ENCODE measurements at regions not wholly inside any gene's neighbourhood (a gene's known extent, or its start where the extent isn't known, plus 50 kb on each side); places are given as distances from the start of the nearest gene placed in this dataset.
"Not testable (repeated sequence)": the region's sequence is repeated elsewhere in the genome, so short reads cannot be mapped to it uniquely, and the experiment has no call there.

DNA sequence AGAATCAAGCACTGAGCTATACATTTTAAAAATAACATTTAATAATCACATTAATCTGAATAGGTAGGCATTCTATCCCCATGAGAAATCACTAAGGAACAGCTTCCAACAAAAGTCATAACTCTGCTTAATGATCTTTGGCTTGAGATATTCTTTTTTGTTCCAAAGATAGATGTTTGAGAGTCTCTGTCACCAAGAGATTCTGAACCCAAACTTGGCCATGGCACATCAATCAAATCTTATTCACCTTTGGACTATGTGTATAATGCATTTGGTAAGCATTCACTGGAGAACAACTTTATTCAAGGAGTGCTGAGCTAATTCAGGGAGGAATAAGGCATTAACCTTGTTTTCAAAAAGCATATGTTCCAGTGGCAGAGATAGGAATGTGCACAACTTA lies 743.3 kb downstream of the SLC4A3 start:
- DNase-seq: no peak

DNA sequence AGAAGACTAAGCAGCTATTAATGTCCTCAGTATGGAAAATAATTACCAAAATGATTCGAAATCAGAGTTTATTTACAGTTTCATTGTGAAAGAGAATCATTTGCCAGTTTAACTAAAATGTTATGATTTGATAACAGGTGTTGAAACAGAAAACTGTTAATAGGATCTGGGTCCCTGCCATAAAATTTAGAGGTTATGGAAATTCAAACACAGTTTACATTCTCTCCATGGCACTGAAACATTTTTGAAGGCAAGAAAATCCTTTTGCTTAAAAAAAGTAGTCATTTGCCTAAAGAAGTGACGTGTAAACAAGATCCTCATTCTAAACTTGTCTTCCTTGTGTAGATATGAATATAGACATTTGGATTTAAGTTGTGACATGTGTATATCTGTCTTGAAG lies 743.8 kb downstream of the SLC4A3 start:
- DNase-seq: no peak

DNA sequence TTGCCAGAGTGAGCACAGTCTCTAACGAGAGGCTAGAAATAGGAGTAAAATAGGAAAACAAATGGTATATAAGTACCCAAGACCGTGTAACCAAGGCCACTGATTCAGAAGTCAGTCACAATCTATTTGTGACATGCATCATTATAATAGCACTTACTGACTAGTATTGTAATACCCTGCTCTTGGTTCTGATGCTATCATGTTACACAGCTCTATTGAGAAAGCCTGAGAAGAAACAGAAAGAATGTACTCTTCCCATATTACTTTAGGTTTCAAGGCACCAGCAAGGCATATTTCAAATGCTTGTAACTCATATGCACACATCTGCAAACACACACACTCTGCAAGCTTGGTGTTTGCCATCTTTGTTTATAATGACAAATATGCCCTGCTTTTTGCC lies 746.4 kb downstream of the SLC4A3 start:
- no peak for DNase-seq

DNA sequence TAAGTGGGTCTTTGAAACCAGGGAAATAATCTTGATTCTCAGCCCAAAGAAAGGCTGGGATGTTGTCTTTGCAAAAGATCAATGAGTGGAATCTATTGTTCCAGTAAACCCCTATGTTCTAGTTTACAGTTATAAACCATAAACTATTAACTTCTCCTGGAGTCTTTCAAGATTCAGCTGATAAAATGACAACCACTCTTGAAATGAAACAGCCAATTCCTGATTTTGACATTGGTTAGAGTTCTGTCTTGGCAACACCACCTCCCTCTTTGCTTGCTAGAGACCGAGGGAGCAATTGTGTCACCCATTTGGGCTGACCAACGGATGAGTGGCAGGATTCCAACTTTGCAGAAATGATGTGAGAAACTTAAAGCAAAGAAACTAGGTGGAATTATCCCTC lies 746.9 kb downstream of the SLC4A3 start:
- DNase-seq: no peak

DNA sequence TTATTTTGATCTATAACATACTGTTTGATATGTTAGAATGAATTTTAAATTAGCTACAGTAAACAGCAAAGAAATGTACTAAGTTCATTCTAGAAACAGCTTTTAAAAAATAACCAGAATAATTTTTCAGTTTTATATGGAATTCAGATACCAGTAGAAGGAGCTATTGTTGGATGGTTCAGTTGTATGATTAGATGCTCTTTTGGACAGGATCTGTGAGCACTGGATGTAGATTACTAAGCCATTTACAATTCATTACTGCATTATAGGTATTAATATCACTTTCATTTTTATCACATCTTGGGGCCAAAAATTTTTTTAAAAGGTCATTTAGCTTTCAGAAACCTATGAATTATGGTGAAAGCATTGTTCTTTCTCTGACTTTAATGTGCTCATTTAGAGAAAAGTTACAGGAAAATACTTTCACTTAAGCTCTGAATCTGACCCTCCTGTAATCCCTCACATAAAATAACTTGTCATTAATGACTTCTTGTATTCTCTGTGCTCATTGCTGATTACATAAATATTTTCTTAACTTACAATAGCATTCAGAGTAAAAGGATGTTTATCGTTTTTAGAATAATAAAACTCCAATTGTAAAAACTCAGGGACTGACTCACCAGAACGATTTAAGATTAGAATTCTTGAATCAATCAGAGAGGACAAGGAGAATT lies 750.2 kb downstream of the SLC4A3 start:
- no peak for DNase-seq

GRCh38 chr2:220387758-220388157 lies 760.3 kb downstream of the SLC4A3 start:
- not testable (repeated sequence) for DNase-seq

- no peak for DNase-seq
Measured at GRCh38 chr2:220393711-220394110, 766.3 kb downstream of the SLC4A3 start.

DNA sequence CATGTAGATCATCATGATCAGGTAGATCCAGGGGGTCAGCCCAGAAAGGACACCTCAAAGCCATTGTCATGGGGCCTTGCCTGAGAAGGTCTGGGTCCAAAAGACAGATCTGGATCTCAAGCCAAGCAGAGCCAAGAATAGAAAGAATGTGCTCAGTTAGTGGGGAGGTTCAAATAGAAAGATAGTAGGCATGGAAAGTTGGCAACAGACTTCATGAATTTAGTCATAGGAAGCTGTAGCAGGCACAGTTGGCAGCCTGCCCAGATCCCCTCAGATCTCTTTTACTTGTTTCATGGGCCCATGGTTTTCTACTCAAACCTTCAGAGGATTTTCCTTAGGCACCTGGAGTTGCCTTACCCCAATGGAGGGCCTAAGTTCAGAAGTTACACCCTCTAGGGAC lies 767.0 kb downstream of the SLC4A3 start:
- DNase-seq: no peak

DNA sequence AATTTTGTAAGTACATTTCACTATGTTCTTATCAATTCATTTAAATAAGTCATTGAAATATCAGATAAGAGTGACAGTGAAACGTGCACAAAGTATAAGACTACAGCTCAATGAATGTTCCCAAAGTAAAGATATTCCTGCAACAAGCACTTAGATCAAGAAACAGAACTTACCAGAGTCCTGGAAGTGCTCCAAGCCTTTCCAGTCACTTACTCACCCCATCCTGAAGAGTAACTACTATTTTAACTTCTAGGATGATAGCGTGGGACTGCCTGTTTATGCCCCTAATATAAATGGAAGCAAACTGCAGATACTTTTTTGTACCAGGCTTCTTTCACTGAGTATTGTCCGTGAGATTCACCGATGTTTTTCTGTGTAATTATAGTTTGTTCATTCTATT lies 768.9 kb downstream of the SLC4A3 start:
- no peak for DNase-seq

- DNase-seq: no peak
Measured at GRCh38 chr2:220410296-220410695, 782.9 kb downstream of the SLC4A3 start.

- DNase-seq: no peak
Measured at GRCh38 chr2:220417503-220417902, 790.1 kb downstream of the SLC4A3 start.

GRCh38 chr2:220419647-220420046 lies 792.2 kb downstream of the SLC4A3 start:
- DNase-seq: no peak

DNA sequence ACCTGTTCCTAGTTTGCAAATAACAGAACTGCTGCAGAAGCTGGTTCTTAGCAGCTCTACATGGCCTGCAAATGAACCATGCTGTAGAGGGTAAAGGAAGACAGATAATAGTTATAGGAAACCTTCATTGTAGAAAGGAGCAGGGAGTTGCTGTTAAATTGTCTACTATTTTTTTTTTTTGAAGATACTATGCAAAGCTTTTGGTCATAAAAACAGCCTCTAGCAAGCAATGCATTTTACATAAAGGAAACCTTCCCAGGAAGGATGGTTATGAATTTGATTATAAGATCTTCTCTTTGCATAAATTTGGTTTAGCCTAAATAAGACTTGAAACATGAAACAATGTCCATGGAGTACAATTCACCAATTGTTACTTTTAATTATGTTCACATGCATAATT lies 793.4 kb downstream of the SLC4A3 start:
- no peak for DNase-seq

DNA sequence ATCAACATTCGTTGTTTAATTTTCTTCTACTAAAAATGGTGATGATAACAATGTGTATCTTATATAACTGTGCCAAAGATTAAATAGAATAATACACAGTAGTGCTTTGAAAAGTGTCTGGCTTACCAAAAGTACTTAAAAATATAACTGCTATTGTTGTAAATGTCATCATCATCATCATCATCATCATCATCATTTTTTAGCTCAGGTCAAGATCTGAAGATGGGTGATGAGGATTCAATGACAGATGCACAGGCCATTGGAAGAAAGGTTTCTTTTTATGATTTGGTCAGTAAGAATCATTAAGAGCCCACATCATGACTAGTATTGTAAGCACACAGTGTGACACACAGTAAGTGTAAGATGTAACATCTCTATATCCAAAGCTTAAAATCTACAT lies 795.2 kb downstream of the SLC4A3 start:
- no peak for DNase-seq

DNA sequence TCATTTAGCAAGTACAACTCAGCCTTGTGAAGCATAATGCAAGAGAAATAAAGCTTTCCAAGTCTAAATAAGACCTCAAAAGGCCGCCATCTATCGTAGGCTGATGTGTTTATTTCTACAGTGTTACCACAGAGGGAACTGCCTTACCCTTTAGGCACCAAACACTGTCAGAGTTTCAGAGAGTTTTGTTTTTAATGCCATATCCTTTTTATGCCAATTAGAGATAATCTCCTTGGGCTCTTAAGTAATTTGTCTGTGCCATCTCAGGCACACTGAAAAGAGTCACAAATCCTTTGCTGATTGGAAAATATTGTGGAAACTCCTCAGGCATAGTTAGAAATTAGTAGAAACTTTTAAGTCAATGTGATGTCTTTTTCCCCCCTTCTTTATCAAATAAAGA lies 797.1 kb downstream of the SLC4A3 start:
- DNase-seq: no peak

DNA sequence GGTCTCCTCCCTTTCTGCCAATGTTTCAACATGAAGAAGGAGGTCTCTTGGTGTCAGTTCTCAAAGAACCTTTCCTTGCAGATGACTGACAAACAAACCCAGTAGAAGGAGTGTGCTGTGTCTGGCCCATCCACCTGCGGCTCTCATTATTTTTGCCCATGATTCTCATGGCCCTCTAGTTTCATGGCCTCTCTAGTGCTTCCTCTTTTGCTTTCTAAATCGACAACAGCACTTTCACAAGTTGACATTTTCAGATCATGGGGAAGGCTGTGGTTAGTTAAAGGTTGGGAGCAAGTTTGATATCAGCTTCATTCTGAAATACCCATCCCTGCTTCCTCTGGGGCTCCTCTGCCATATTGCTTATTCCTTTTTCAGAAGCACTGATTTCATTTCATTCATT lies 805.2 kb downstream of the SLC4A3 start:
- no peak for DNase-seq

GRCh38 chr2:220433131-220433530 lies 805.7 kb downstream of the SLC4A3 start:
- DNase-seq: no peak

- DNase-seq: no peak
Measured at GRCh38 chr2:220434385-220434784, 807.0 kb downstream of the SLC4A3 start.

GRCh38 chr2:220437938-220438337 lies 810.5 kb downstream of the SLC4A3 start:
- no peak for DNase-seq

DNA sequence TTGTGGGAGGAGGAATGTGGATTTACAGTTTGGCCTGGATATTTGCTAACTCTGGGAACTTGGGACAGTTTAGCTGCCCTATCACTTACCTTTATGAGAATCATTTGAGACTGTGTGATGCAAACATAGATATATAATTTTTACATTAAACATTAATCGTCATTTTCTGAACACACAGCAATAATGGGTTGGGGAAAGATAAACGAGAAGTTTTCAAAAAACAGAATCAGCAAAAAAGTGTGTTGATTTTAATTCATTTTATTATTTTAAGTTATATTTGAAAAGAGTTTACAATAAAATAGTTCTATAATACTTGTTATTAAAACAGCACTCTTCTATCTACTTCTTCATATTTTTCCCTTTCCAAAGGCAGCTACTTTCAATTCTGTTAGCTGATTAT lies 813.3 kb downstream of the SLC4A3 start:
- no peak for DNase-seq

DNA sequence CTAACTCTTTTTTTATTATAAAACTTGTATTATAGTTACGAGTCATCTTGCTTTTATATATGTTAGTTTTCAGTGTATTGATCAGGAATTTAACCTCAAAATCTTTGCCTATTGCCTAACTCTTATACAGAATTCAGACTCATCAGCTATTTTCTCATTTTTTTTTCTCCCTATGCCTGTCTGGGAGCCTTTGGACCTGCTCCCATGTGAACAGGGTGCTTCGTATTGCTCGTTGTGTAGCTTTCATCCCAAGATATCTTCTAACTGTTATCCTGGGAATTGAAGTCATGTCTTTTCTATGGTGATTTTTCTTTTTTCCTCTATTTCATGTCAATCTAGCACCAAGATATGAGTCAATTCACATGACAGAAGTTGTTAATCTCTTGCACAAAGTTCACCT lies 814.0 kb downstream of the SLC4A3 start:
- DNase-seq: no peak

DNA sequence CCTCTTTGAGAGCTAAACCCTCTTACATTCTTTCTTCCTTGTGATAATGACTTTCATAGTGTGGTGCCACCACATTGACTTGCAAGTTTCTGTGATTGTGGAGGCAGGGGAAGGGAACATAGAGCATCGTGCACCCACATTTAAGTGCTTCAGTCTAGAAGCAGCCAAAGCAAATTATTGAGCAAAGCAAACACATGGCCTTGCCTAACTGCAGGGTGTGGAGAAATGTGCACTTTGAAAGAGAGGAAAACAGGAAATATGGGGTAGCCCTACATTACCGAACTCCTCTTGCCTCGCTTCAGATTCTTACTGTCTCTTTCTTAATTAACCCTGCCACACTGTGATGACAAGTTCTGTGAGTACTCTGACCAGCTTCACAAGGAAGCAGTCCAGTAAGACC lies 814.6 kb downstream of the SLC4A3 start:
- DNase-seq: no peak

GRCh38 chr2:220445429-220446105 lies 818.1 kb downstream of the SLC4A3 start:
- DNase-seq: no peak

DNA sequence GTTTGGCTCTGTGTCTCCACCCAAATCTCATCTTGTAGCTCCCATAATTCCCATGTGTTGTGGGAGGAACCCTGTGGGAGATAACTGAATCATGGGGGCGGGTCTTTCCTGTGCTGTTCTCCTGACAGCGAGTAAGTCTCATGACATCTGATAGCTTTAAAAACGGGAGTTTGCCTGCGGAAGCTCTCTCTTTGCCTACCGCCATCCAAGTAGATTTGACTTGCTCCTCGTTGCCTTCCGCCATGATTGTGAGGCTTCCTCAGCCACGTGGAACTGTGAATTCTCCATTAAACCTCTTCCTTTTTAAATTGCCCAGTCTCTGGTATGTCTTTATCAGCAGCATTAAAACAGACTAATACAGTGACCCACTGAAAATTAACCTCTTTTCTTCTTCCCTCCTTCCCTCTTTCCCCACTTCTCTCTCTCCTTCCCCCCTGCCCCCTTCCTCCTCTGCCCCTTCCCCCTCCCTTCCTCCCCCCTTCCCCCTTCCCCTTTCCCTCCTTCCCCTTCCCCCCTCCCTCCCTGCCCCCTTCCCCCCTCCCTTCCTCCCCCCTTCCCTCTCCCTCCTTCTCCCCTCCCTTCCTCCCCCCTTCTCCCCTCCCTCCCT lies 818.8 kb downstream of the SLC4A3 start:
- no peak for DNase-seq

All from suppressor macrophage (primary cell).